ENCODE measurements at regions not wholly inside any gene's neighbourhood (a gene's known extent, or its start where the extent isn't known, plus 50 kb on each side); places are given as distances from the start of the nearest gene placed in this dataset.
"Not testable (repeated sequence)": the region's sequence is repeated elsewhere in the genome, so short reads cannot be mapped to it uniquely, and the experiment has no call there.

GRCh38 chr10:46202405-46202804 is 84.4 kb upstream of the ANTXRL start:
- not testable (repeated sequence) for DNase-seq (ENCODE audit: low spot score)

- not testable (repeated sequence) for DNase-seq (ENCODE audit: low spot score)
Observed at GRCh38 chr10:46204482-46205102, 82.2 kb upstream of the ANTXRL start.

- not testable (repeated sequence) for DNase-seq (ENCODE audit: low spot score)
Observed at GRCh38 chr10:46210427-46210826, 76.4 kb upstream of the ANTXRL start.

- peak; percentile 0 for DNase-seq (ENCODE audit: low spot score)
Observed at GRCh38 chr10:46215426-46215825, 71.4 kb upstream of the ANTXRL start.

GRCh38 chr10:46216003-46216634 is 70.7 kb upstream of the ANTXRL start:
- DNase-seq (ENCODE audit: low spot score) = peak; percentile 1

- peak; percentile 4 for DNase-seq (ENCODE audit: low spot score)
Observed at GRCh38 chr10:46216836-46217751, 69.7 kb upstream of the ANTXRL start.

GRCh38 chr10:46217752-46218453 is 68.9 kb upstream of the ANTXRL start:
- DNase-seq (ENCODE audit: low spot score) = no peak

GRCh38 chr10:46218921-46219320 is 67.9 kb upstream of the ANTXRL start:
- peak; percentile 3 for DNase-seq (ENCODE audit: low spot score)

- peak; percentile 1 for DNase-seq (ENCODE audit: low spot score)
Observed at GRCh38 chr10:46219431-46219990, 67.3 kb upstream of the ANTXRL start.

GRCh38 chr10:46220187-46220586 is 66.6 kb upstream of the ANTXRL start:
- peak; percentile 1 for DNase-seq (ENCODE audit: low spot score)

GRCh38 chr10:46220872-46221538 is 65.8 kb upstream of the ANTXRL start:
- peak; percentile 1 for DNase-seq (ENCODE audit: low spot score)

- peak; percentile 39 for DNase-seq (ENCODE audit: low spot score)
Observed at GRCh38 chr10:46222364-46222935, 64.3 kb upstream of the ANTXRL start.

- peak; percentile 2 for DNase-seq (ENCODE audit: low spot score)
Observed at GRCh38 chr10:46223064-46223480, 63.7 kb upstream of the ANTXRL start.

GRCh38 chr10:46223626-46224413 is 63.0 kb upstream of the ANTXRL start:
- DNase-seq (ENCODE audit: low spot score) = peak; percentile 0

- DNase-seq (ENCODE audit: low spot score) = peak; percentile 0
Observed at GRCh38 chr10:46224414-46224682, 62.4 kb upstream of the ANTXRL start.

- no peak for DNase-seq (ENCODE audit: low spot score)
Observed at GRCh38 chr10:46225597-46225996, 61.2 kb upstream of the ANTXRL start.

GRCh38 chr10:46226232-46226631 is 60.6 kb upstream of the ANTXRL start:
- DNase-seq (ENCODE audit: low spot score) = no peak

GRCh38 chr10:46226900-46227558 is 59.8 kb upstream of the ANTXRL start:
- no peak for DNase-seq (ENCODE audit: low spot score)

GRCh38 chr10:46227571-46227935 is 59.2 kb upstream of the ANTXRL start:
- no peak for DNase-seq (ENCODE audit: low spot score)
